ENCODE measurements at regions not wholly inside any gene's neighbourhood (a gene's known extent, or its start where the extent isn't known, plus 50 kb on each side); places are given as distances from the start of the nearest gene placed in this dataset.
"Not testable (repeated sequence)": the region's sequence is repeated elsewhere in the genome, so short reads cannot be mapped to it uniquely, and the experiment has no call there.

DNA sequence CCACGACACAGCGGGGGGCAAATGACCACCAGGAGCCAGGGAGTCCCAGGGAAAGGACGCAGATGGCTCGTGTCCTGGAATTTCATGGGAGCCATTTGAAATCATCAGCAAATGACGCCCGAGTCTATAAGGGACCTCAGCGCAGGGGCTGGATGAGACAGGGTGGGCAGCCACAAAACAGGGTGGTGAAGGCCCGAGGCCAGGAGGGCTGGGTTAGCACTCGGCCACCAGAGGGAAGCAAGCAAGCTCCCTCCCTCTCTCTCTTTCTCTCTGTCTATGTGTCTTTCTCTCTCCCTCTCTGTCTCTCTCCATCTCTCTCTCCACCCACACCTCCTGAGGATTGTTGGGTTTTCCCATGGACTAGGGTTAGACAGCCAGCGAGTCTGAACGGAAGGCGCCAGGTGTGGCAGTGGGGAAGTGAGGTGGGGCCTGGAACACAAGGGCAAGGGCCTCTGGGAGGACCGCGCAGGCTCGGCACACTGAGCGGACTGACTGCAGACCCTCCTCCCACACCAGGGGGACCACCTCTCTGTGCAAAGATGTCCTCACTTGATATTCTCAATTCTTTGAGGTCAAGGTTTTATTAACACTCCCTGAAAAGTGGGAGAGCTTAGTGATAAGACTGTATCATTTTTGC is 73.8 kb upstream of the TMPRSS2 start:
- DNase-seq (ENCODE audit: extremely low read depth in 1 of 11, low read depth in 9 of 11, low spot score in 4 of 11) = no peak

DNA sequence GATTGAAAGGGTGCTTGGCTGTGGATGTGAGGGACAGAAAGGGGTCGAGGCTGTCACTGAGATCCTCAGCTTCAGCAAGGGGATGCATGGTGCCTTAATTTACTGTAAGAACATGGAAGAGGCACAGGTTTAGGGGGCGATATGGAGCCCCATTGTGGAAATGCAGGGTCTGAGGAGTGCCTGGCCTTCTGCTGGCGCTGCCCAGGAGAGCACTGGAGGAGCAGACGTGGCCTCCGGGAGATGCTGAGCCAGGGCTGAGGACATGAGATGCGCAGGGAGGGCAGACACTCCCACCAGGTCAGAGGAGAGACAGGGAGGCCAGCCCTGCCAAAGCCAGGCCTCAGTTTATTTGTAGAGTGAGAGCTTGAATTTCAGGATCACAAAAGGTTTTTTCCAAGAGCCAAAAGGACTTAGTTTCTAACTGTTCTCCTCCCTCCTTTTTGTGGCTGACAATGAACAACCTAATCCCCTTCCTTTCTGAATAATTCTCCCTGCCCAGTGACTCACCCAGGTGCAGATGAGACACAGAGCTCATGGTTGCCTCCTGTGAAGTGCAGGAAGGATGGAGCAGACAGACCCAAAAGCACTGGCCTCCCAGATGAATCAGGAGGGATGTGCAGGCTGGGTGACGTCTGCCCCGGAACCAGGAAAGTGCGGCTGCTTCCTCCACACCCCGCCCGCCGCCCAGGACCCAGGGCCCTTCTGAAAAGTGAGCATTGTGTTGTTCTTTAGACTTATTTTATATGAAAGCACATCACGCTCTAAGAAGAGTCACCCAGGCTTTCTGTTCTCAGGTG is 73.0 kb upstream of the TMPRSS2 start:
- DNase-seq (ENCODE audit: extremely low read depth in 1 of 11, low read depth in 9 of 11, low spot score in 4 of 11) = no peak

DNA sequence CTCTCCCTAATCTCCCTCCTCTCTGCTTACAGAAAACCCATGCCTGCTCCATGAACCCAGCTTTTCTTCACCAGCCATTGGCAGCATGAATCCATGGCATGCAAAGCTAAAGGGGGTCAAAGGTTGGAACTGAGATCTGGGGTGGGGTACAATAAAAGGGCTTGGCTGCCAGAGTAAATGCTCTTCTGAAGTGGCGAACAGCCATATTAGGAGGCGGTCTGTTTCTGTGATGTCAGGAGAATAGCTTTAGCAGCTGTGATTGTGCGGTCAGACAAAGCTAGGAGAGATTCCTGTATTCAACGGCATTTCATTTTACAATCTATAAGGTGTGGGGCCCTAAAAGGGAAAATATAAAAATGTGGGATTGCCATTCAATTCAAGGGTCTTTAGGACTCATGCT is 71.7 kb upstream of the TMPRSS2 start:
- no peak for DNase-seq (ENCODE audit: extremely low read depth in 1 of 11, low read depth in 9 of 11, low spot score in 4 of 11)

DNA sequence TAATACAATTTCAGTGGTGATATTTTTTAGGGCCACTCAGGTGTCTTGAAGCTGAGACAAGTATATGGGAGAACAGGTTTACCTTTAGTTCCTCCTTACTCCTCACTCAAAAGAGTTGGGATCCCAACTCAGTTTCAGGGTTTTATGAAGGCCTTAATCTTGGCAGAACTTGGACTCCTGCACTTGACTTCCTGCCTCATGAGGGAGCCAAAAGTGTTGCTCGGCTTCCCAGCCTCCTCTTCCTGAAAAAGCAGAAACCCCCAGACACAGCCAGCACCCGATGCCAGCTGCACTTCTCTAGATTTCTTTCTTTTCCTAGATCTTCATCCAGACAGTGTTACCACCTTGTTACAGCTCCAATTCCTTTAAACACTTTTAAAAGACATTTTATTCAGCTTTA is 70.8 kb upstream of the TMPRSS2 start:
- DNase-seq (ENCODE audit: extremely low read depth in 1 of 11, low read depth in 9 of 11, low spot score in 4 of 11) = no peak

DNA sequence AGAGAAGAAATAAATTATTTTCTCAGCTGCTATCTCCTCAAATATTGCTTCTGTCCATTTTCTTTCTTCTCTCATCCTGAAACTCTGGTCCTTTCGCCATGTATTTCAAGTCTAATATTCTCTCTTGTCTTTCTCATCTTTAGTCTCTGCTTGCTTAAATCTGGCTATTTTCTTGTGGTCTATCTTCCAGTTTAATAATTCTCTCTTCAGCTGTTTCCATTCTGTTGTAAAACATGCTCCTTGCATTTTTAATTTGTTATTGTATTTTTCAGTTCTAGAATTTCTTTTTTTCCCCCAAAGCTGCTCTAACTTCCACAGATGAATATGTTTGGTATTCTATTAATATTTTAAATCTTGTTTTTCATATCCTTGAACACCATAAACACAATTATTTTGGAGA is 70.1 kb upstream of the TMPRSS2 start:
- DNase-seq (ENCODE audit: extremely low read depth in 1 of 11, low read depth in 9 of 11, low spot score in 4 of 11) = no peak

DNA sequence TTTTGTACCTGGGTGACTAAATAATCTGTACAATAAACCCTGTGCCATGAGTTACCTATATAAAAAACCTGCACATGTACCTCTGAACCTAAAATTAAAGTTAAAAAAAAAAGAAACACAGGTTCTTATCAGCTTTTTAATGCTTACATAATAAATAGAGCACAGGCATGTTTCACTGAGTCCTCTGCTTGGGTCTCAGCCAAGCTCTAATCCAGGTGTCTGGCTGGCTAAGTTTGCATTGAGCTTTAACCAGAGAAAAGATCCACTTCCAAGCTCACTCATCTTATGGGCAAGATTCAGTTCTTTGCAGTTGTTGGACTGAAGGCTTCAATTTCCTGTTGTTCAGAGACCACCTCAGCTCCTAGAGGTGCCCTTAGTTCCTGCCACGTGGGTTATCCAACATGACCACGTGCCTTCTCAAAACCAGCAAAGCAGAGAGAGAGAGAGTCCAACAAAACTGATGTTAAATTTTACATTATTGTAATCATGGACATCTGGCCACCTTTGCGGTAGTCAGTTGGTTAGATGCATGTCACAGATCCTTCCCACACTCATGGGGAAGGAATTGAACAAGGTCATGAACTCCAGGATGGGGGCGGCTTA is 68.2 kb upstream of the TMPRSS2 start:
- no peak for DNase-seq (ENCODE audit: extremely low read depth in 1 of 11, low read depth in 9 of 11, low spot score in 4 of 11)

DNA sequence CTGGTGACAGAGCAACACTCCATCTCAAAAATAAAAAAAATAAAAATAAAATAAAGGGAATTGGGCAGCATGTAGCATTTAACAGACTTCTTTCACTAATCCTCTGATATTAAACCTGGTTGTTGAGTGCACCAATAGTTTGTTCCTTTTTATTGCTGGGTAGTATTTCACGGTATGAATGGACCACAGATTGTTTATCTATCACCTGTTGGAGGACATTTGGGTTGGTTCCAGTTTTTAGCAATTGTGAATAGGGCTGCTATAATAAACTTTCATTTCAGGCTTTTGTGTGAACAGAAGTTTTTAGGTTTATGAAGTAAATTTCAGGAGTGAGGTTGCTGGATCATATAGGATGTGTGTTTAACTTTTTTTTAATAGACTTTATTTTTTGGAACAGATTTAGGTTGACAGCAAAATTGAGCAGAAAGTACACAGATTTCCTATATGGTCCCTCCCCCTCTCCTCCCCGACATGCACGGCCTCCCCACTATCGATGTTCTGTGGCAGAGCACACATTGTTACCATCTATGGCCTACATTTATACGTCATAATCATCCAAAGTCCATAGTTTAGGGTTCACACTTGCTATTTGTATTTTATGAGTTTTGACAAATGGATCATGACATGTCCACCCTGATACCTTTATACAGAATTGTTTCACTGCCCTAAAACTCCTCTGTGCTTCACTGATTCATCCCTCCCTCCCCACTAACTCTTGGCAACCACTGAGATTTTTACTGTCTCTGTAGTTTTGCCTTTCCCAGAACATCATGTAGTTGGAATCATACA is 66.1 kb upstream of the TMPRSS2 start:
- no peak for DNase-seq (ENCODE audit: extremely low read depth in 1 of 11, low read depth in 9 of 11, low spot score in 4 of 11)

DNA sequence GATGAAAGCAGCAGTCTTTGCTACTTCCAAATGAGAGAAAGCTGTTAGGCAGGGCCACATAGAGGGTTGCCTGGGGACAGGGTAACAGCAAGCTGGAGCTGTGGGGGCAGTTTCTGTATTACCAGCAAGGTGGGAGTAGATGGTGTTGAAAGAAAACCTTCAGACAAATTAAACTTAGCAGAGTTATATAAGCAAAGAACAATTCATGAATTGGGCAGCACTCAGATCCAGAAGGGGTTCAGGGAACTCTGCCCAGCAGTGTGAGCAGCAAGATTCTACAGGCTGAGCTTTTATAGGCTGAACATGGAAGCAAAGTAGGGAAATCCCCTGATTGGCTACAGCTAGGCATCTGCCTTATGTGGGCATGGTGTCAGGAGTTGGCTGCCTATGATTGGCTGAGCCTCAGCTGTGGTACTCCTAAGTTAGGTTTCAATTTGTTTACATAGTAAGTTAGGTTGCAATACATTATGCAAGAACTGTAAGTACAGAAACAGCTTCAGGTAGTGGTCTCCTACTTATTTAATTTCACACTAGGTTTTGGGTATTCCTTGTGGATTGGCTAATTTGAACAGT is 64.1 kb upstream of the TMPRSS2 start:
- DNase-seq (ENCODE audit: extremely low read depth in 1 of 11, low read depth in 9 of 11, low spot score in 4 of 11) = no peak

DNA sequence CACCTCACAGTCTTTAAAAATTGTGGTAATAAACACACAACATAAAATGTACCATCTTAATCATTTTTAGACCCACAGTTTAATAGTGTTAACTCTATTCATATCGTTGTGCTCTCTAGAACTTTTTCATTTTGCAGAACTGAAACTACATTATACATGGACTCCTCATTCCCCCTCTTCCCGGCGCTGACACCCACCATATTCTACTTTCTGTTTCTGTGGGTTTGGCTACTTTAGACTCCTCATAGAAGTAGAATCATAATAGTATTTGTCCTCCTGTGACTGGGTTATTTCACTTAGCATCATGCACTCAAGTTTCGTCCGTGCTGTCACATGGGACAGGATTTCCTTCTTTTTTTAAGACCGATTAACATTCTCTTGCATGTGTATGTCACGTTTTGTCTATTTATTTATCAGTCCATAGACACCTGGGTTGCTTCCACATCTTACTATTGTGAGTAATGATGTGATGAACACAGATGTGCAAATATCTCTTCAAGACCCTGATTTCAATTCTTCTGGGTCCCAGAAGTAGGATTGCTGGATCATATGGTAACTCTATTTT is 62.9 kb upstream of the TMPRSS2 start:
- DNase-seq (ENCODE audit: extremely low read depth in 1 of 11, low read depth in 9 of 11, low spot score in 4 of 11) = no peak

DNA sequence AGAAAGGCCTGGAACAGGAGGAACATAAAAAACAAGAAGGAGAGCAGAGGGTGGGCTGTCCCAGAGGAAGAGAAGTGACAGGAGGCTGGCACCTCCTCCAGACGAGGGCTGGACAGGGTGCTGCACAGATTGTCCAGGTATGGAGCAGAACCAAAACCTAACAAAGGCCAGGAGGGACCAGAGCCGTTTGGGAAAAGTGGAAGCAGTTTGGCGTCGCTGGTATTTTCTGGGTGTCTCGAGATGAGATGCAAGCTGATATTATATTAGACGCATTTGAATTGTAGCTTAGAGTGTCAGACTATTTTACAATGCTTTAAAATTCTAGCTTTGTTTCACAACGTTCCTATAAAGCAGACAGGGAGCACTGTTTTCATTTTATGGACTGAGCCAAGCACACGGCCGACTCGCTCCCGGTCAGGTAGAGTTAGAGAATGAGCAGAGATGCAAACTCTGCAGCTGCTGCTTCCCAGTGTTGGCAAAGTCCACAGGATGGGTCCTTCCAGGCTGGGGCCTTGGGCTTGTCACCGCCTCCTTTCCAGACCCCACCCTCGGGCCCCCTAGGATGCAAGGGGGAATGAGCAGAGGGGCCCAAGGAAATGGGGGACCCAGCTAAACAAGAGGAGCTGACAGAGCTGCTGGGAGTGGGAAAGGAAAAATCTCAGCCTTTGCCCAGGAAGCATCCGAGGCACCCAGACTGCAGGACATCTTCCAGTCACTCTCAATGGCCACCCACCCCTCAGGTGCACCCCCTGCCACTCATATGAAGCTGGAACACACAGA is 60.8 kb upstream of the TMPRSS2 start:
- DNase-seq (ENCODE audit: extremely low read depth in 1 of 11, low read depth in 9 of 11, low spot score in 4 of 11) = no peak

DNA sequence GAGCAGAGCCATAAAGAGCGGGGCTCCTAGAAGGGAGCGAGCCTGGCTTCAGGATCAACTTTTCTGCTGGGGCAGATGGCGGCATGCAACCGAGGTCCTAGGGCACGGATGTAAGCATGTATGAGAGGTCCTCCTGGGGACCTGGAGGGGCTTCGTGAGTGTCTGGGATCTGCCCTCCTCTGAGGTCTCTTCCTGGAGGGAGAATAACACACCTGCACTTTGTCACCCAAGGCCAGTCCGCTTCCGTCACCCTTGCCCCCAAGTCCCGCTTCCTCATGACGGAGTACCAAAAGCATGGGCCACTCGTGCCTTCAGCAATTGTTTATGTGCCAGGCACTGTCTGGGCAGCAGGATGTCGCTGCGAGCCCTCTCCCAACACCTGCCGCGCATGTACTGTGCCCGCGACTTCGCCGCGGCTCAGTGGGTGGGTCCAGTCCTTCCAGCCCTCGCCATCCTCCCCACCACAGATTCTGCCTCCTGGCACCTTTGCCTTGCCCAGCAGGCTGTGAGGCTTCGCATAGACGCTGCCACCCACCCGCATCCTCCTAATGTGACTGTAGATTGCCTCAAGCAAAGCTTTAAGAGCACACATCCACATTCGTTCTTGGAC is 60.0 kb upstream of the TMPRSS2 start:
- DNase-seq (ENCODE audit: extremely low read depth in 1 of 11, low read depth in 9 of 11, low spot score in 4 of 11) = no peak

DNA sequence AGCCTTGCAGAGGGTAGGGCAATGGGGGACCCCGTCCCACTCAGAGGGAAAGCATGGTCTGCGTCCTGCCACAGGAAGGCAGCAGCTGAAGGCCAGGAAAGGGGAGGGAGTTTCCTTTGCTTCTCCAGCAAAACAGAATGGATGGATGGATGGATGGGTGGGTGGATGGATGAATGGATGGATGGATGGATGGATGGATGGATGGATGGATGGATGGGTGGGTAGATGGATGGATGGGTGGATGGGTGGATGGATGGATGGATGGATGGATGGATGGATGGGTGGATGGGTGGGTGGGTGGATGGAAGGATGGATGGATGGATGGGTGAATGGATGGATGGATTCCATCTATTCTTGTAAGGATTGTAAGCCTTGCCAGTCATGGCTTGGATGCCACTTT is 59.3 kb upstream of the TMPRSS2 start:
- not testable (repeated sequence) for DNase-seq (ENCODE audit: extremely low read depth in 1 of 11, low read depth in 9 of 11, low spot score in 4 of 11)

DNA sequence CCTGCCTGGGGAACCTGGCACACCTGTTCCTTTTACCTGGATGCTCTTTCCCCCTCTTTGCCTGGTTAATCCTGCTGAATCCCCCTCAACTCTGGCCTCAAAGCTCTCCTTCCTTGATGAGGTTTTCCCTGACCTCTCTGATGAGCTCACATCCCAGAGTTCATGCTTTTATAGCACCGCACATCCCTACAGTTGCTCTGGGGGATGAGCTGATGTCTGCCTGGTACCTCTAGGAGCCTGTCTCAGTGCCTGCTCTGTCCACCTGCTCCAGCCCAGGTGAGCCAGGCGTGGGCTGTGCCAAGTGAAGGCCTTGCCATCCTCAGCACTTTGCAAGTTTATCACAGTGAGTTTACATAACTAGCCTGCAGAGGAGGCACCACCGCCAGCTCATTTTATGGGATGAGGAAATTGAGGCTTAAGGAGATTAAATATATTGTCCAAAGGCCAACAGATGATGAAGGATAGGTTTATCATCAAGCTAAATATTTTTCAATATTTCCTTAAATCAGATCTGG is 58.6 kb upstream of the TMPRSS2 start:
- DNase-seq (ENCODE audit: extremely low read depth in 1 of 11, low read depth in 9 of 11, low spot score in 4 of 11) = no peak

DNA sequence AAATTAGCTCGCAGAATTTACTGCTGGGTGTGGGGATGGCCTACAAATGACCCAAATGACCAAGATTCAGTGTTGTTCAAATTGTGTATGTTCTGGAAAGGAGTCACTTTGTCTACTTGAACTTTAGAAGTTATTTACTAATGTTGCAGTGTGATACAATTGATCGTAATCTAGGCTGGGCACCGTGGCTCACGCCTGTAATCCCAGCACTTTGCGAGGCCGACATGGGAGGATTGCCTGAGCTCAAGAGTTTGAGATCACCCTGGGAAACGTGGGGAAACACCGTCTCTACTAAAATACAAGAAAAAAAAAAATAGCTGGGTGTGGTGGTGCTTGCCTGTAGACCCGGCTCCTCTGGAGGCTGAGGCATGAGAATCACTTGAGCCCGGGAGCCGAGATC is 57.6 kb upstream of the TMPRSS2 start:
- DNase-seq (ENCODE audit: extremely low read depth in 1 of 11, low read depth in 9 of 11, low spot score in 4 of 11) = no peak

DNA sequence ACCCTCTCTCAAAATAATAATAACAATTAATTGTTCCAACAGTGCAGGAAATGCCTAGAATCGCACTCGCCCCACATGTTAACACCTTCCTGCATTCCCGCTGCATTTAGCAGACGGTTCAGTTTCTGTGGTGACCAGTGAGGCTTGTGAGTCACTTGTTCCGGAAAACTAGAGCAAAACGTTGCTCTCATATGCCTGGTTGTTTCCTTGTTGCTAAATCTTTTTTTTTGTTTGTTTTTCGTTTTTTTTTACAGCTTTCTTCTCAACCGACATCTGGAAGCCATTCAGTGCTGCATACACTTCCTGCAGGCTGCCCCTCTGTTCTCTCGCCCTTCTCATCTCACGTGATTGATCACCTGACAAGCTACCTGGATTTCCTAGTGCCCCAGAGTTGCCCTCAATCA is 56.9 kb upstream of the TMPRSS2 start:
- DNase-seq (ENCODE audit: extremely low read depth in 1 of 11, low read depth in 9 of 11, low spot score in 4 of 11) = peak in 1 of 11 donors; percentile 7

DNA sequence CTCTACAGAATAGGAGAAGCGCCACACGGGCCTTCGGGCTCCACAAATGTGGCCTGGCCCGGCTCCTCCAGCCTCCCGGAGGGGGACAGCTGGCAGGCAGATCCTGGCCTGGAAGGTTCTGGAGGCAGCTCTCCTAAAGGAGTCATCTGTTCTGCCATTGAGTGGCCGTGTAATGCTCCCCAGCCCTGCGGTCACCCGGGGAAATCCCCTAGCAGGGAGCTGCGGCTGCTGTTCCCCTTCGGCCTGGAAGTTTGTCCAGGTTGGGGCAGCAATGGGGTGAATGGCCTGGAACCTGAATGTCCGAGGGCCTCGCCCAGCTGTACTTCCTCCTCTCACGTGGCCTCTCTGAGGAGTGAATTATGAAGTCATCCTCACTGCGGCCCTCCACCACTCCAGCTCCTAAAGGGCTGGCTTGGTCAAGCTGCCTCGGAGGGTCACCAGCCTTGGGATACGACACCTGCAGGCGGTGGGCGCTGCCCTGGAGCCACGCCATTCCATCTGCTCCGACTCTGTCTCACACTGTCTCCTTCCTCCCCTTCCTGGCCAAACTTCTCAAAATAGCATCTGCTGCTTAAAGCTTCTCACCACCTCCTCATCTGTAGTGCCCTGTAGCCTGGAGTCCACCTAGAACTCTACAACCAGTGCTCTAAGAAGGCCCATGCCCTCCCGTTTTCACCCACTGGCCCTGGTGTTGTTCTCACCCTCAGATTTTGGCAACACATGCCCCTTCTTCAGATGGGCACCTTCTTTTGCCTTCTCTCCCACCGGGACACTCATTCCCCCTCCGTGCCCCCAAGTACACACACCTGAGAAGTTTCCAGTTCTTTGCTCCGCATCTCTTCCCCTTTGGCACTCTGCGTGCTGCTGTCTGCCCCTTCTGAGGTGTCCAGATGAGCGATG is 54.4 kb upstream of the TMPRSS2 start:
- no peak for DNase-seq (ENCODE audit: extremely low read depth in 1 of 11, low read depth in 9 of 11, low spot score in 4 of 11)

DNA sequence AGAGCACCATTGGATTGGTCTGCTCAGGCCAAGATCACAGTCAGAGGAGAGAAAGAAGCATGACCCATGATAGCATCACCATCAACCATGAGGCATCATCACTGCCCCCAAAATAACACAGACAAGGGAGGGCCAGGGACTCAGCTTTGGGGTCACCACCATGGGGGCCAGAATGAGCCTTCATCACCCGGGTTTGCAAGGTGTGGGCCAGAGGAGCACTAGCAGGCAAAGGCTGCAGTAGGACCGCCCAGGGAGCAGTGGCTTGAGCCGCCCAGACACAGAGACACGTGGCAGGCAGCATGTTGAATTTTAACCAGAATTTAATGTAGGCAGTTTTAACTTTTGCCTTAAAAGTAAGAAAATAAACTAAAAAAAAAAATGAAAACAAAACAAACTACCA is 53.7 kb upstream of the TMPRSS2 start:
- DNase-seq (ENCODE audit: extremely low read depth in 1 of 11, low read depth in 9 of 11, low spot score in 4 of 11) = no peak

Data from renal cortex interstitium (tissue), 11 donors.